GM19395 (cell line): ENCODE measurements at regions not wholly inside any gene's neighbourhood (a gene's known extent, or its start where the extent isn't known, plus 50 kb on each side); places are given as distances from the start of the nearest gene placed in this dataset.
"Not testable (repeated sequence)": the region's sequence is repeated elsewhere in the genome, so short reads cannot be mapped to it uniquely, and the experiment has no call there.

Experiments used
- ATAC-seq: cut with Tn5 transposase; IDR thresholded peaks from one replicate; pipeline ENCODE4 v1.9.1; 2021; ENCODE audit warnings: mild to moderate bottlenecking, moderate library complexity; ENCODE audit not compliant: unreplicated experiment

DNA sequence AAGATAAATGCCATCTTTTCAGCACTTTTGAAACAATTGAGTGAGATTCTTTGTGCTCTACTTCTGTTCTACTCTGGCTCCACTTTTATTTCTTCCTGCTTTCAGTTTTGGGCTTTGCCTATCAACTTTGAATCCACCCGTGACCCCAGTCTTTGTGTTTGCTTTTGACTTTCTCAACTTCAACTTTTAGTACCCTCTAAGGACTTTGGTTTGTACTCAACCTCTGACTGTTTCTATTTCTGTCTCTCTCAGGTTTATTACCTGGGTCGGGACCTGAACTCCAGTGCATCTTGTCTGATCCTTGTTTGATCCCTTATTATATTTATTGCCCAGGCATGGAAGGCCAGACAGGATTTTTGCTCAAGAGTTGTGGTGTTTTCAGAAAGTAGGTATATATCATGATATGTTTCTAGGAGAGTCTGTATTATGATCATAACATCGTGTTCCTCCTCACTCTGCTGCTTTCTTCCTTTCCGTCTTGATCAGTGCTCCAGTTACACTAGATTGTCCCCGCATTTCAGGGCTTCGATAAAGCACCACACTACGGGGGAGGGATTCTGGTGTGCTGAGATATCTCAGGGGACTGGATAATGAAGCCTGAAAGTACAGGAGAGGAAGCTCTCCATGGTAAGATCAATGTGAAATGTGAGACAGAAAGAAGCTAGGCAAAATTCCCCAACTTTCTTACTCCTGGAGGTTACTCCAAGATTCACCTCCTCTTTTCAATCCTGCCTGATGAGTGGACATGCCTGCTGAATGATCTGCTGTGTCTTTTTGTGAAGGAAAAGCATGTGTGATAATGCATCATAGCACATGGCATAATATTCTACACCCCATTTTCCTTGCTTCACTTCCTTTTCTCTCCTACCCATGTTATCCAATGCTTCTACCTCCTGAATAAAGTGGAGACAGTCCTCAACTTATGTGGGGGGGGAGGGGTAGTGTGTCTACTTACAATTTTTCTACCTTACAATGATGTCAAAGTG lies 155.5 kb upstream of the GRIN3A start:
- ATAC-seq, result no peak

GRCh38 chr9:101881508-101881907 lies 143.1 kb upstream of the GRIN3A start:
- no peak for ATAC-seq

DNA sequence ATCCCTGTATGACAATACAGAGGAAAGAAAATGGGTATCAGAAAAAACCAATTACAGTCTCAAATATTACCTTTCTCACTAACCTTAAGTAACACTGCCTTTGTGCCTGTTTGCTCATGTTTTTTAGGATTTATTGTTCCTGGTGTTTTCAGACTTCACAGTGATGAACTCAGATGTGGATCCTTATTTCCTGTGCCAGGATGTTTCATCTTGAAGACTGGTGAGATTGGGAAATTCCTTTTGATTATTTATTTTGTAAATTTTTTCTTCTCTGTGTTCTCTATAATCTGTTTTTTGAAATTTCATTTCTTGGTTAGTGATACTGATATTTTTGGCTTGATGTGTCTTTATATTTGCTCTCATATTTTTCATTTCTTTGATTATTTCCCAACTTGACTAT lies 142.4 kb upstream of the GRIN3A start:
- ATAC-seq, result no peak

DNA sequence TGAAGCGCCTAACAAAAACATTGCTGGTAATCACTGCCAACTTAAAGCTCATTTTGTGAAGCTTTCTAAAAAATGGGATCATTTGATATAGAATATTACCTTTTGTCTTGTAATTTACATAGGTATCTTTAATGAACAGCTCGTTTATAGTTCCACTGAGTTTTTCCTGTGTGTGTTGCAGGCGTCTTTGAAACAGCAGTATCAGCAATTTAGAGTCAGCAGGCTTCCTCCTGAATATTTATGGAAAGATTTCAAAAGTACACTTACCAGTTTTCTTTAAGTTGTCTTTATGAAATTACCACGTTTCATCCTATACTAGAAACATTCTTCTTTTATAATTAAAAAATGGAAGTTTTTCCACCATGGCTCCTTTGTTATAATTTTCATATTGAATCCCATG lies 140.3 kb upstream of the GRIN3A start:
- no peak for ATAC-seq

- no peak for ATAC-seq
Measured at GRCh38 chr9:101877439-101877838, 139.0 kb upstream of the GRIN3A start.

- ATAC-seq, result no peak
Measured at GRCh38 chr9:101861472-101861871, 123.0 kb upstream of the GRIN3A start.

GRCh38 chr9:101860920-101861319 lies 122.5 kb upstream of the GRIN3A start:
- ATAC-seq, result no peak

DNA sequence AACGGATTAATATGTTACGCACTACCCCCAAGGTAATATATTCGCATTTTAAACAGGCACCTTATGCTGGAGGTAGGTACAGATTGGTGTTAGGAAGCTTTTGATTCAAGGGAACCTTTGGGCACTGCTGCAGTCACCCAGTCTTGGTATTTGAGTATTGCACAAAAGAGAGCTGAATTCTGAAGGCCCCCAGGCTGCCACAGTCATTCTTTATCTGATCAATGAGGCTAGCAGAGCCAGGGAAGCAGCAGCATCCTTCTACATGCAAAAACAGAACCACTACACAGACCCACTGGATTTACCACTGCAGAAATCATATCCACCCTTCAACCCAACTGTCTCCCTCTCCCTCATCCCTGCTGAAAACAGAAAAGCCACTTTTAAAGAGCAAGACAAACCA lies 121.2 kb upstream of the GRIN3A start:
- no peak for ATAC-seq

- ATAC-seq, result no peak
Measured at GRCh38 chr9:101858026-101858425, 119.6 kb upstream of the GRIN3A start.

DNA sequence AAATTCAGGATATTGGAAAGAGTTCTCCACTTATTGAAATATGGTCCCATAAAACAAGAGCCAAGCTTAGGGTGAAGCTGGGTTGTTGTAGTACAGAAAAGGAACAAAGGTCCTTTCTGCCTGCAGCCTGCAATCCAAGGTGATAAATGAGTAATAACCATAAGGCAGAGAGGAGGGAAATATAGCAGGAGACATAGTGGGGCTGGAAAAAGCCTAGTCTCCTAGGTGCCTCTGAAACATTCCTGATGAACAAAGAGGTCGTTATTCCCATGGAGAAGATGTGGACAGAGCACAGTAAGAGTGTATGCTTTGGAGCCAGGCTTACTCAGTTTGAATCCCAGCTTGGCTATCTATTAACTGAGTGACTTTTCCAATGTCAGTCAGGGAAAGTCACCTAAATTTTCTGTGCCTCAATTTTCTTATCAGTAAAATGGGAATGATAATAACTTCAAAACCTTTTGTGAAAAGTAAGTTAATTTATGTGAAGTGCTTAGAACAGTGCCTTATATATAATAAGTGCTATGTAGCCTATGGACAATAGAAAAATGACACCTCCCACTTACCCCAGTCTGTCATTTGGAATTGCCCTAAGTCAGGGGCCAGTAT lies 110.8 kb upstream of the GRIN3A start:
- no peak for ATAC-seq

DNA sequence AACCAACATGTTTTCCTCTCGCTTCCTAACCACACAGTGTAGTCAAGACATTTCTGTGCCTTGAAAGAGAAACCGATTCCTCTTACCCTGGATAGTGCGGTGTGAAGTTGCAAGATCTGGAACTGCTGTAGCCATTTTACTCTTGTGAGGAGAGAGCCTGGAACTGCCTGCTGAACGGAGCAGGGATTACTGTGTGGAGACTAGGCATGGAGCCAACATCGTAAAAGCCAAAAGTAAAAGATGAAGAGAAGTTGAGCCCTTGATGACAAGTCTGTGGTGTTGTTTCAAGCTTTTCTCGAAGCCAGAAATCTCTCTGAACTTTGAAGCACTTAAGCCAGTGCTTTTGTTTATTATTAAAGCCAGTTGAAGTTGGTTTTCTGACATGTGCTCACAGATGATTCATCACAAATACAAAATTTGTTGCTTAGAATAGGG lies 110.1 kb upstream of the GRIN3A start:
- no peak for ATAC-seq

- ATAC-seq, result no peak
Measured at GRCh38 chr9:101846161-101846560, 107.7 kb upstream of the GRIN3A start.

GRCh38 chr9:101840694-101841188 lies 102.3 kb upstream of the GRIN3A start:
- no peak for ATAC-seq

DNA sequence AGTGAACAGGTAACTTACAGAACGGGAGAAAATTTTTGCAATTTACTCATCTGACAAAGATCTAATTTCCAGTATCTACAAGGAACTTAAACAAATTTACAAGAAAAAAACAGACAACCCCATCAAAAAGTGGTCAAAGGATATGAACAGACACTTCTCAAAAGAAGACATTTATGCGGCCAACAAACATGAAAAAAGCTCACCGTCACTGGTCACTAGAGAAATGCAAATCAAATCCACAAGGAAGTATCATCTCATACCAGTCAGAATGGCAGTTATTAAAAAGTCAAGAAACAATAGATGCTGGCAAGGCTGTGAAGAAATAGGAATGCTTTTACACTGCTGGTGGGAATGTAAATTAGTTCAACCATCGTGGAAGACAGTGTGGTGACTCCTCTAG lies 100.5 kb upstream of the GRIN3A start:
- ATAC-seq, result not testable (repeated sequence)

DNA sequence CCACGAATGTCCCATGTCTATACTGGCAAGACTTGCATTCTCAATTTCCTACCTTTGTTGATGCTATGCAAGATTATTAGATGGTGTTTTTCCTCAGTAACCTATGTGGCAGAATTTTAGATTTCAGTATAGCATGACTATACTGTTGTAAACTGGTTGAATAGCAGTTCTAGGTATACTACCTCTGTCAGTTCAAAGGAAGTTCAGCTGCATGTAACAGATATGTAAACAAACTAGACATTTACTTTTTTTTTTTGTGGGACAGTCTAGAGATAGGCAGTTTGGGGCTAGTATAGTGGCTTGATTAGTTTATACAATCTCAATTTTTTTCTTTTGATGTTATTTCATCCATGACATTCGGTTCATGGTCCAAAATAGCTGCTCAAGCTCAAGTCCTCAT lies 97.6 kb upstream of the GRIN3A start:
- ATAC-seq, result no peak

DNA sequence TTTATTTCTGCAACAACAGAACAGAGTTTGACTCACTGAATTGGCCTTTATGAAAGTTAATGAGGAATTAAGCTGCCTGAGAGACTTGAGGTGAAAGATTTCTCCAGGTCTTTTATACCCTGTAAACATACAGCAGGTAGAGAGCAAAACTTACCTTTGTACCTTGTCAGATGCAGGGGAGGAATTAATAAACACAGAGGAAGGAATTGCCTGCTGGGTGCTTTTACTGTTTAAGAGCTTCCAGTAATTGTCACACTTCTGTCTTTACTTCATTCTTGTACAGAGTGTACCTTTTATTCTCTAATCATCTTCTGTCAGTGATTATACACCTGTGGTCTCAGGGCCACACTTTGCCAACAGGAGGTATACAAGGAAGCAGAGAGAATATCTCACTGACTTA lies 94.0 kb upstream of the GRIN3A start:
- no peak for ATAC-seq

- ATAC-seq, result not testable (repeated sequence)
Measured at GRCh38 chr9:101821450-101821849, 83.0 kb upstream of the GRIN3A start.

- not testable (repeated sequence) for ATAC-seq
Measured at GRCh38 chr9:101820983-101821382, 82.5 kb upstream of the GRIN3A start.

- ATAC-seq, result no peak
Measured at GRCh38 chr9:101814064-101814463, 75.6 kb upstream of the GRIN3A start.

DNA sequence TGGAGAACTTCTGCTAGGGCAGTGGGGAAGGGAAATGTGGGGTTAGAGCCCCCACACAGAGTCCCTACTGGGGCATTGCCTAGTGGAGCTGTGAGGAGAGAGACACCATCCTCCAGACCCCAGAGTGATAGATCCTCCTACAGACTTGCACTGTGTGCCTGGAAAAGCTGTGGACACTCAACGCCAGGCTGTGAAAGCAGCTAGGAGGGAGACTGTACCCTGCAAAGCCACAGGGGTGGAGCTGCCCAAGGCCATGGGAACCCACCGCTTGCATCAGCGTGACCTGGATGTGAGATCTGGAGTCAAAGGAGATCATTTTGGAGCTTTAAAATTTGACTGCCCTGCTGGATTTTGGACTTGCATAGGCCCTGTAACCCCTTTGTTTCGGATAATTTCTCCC lies 69.4 kb upstream of the GRIN3A start:
- not testable (repeated sequence) for ATAC-seq

DNA sequence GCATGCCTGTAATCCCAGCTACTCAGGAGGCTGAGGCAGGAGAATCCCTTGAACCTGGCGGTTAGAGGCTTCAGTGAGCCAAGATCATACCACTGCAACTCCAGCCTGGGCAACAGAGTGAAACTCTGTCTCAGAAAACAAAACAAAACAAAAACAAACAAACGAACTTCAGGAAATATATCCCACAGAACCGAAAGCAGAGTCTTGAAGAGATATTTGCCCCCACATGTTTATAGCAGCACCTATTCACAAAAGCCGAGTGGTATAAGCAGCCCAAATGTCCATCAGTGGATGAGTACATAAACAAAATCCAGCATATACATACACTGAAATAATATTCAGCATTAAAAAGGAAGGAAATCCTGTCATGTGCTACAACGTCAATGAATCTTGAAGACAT lies 57.6 kb upstream of the GRIN3A start:
- no peak for ATAC-seq

DNA sequence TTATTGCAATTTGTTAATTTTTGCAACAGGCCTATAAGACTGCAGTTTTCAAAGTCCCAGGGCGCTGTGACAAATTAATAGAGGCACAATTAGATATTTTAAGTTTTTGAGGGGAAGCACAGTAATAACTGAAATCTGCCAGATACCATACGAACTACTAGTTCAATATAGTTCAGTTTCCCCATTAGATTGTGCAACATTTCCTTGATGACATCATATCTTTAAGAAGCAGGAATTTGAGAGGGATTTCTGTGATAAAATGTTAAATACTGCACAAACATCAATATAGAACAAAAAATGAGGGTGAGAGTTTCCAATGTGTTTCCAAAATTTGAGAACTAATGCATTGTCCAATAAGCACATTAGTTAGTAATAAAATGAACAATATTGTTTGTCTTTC lies 56.7 kb upstream of the GRIN3A start:
- ATAC-seq, result no peak
